ENCODE measurements at regions not wholly inside any gene's neighbourhood (a gene's known extent, or its start where the extent isn't known, plus 50 kb on each side); places are given as distances from the start of the nearest gene placed in this dataset.

- TF ChIP-seq CTCF (IDR thresholded peaks at IDR 0.05; ENCODE audit: poor library complexity): no peak
- no peak for TF ChIP-seq EZH2 (IDR thresholded peaks at IDR 0.05; ENCODE audit: borderline replicate concordance)
- no peak for TF ChIP-seq EZH2phosphoT487 (IDR thresholded peaks at IDR 0.05; ENCODE audit: low read depth, severe bottlenecking, unreplicated experiment)
These were observed 259.4 kb upstream of the PCDH7 start for GRCh38 chr4:30460818-30461217.

Measured in hepatocyte (in vitro differentiated cells).